ENCODE measurements at regions not wholly inside any gene's neighbourhood (a gene's known extent, or its start where the extent isn't known, plus 50 kb on each side); places are given as distances from the start of the nearest gene placed in this dataset.
"Not testable (repeated sequence)": the region's sequence is repeated elsewhere in the genome, so short reads cannot be mapped to it uniquely, and the experiment has no call there.

DNA sequence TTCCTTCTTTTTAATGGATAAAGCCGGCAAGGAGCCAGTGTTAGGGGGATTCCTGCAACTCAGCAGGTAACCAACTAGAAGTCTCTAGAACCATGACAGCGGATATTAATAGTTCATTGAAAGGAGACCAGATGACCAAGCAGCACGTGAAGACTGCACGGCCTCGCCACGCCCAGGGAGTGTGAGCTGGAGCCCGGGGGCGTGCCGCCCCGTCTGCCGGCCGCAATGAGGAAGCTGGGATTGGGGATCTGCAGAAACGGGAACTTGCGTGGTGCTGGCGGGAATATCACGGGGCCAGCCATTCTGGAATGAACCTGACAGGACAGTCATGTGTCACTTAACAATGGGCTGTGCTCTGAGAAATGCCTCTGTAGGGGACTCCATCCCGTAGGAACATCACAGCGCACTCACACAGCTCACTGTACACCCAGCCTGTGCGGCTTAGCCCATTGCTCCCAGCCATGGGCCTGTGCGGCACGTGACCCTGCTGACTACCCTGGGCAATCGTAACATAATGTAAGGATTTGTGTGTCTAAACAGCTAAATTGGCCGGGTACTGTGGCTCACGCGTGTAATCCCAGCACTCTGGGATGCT lies 4092.8 kb upstream of the TPTE start:
- not testable (repeated sequence) for DNase-seq (ENCODE audit: low spot score)

DNA sequence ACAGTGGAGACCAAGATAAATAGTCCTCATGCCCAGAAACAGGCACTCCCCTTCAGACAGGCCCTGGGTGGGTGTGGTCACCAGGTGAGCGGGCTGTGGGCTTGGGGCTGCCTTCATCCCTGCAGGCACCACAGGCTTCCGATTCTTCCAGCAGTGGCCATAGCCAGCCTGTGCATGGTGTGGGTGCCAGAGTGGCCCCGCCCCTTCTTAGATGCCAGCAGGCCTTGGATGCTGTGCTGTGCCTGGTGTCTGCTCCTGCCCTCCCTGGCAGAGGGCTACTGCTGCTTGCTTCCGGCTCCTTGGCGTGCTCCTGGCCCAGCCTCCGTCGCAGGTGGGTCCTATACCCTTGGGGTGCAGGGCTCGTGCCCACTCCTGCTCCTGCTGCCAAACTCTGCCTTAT lies 4091.5 kb upstream of the TPTE start:
- DNase-seq (ENCODE audit: low spot score), result not testable (repeated sequence)

DNA sequence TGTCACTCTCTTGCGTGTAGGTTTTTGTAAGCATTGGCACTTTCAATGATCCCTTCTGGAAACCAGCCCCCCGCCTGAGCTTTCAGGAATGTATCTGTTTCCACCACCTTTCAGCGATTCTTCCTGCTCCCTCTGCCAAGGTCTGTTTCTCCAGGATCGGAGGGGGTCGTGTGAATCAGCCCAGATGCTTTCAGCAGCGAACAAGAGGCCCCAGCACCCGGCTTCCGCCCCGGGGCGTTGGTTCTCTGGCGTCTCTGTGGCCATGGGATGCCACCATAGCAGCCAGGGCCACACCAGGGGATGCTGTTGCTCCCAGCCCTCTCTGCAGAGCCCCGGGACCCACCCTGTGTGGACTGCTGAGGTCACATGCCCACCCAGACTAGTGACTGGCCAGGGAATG lies 4088.2 kb upstream of the TPTE start:
- not testable (repeated sequence) for DNase-seq (ENCODE audit: low spot score)

DNA sequence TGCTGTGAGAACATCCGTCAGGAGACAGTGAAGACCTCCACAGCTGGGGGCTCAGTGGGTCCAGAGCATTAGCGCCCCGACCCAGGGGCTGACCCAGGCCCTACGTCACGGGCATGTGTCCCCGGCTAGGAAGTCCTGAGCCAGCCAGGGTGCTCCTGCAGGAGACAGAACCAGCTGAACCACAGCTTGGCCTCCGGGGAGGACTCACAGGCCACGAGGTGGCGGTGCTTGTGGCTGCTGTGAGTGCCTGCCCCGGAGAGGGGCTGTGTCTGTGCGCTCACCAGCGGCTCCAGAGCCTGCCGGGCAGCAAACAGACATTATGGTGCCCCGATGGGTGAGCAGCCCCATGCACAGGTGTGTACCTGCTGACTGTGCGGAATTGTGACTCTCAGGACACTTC lies 4085.2 kb upstream of the TPTE start:
- not testable (repeated sequence) for DNase-seq (ENCODE audit: low spot score)

DNA sequence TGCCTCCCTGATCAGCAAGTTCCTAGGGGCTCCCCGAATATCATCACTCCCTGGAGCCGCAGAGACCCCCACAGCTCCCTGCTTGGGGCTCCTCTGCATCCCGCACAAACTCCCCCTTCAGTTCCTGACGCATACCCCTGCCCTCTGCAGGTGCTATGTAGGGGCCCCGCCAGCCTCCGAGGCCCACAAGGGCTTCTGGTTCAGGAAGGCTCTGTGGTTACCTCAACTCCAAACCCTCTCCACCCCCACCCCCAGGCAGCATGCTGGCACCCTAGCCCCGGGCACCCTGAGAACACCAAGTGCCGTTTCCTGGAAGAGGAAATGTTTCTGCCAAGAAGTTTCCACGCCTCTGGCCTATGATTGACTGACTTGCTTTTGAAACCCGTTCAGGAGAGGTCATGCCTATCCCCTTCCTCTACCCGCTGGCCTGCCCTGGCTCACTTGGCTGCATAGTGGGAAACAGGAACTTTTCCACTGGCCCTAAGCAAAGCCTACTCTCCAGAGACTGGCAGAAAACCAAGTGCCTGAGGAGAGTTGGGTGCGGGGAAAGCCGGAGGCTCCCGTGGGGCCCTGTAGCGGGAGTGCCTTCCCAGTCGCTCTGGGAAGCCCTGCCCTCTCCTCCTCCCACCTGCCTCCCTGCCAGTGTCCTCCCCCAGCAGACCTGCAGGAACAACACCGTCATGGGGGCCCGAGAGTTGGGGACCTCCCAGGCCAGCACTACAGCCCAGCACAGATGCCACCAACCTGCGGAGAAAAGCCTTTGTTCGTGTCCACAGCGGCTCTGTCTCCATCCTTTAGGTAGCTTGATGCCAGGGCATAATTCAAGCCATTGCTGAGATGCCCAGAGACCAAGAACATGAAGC lies 4084.2 kb upstream of the TPTE start:
- DNase-seq (ENCODE audit: low spot score), result not testable (repeated sequence)

DNA sequence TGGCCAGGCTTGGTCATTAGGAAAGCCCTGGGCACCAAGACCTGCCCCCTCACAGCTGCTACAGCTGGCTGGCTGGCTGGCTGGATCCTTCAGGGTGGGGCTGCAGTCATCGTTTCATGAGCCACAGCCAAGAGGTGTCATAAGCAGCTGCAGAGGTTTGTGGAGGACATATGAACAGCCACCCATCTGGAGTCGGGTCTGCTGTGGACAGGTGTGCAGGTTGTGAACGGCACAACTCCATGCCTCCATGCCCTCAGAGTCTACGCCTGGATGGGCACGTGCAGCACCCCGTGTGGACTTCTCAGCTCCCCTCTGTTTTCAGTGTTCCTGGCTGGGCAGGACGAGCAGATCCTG lies 4083.6 kb upstream of the TPTE start:
- not testable (repeated sequence) for DNase-seq (ENCODE audit: low spot score)

DNA sequence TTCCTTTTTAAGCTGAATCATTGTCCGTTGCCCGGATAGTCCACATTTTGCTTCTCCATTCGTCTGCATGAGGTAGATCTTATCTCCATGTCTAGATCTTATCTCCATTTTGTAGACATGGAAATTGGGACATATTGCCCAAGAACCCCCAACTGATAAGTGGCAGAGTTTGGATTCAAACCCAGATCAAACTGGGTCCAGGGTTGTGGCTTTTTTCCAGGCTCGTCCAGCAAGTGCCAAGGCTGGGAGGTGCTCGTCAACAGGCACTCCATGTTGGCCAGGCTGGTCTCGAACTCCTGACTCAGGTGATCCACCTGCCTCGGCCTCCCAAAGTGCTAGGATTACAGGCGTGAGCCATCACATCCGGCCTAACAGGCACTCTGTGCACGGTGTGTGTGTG lies 4082.3 kb upstream of the TPTE start:
- DNase-seq (ENCODE audit: low spot score), result not testable (repeated sequence)

DNA sequence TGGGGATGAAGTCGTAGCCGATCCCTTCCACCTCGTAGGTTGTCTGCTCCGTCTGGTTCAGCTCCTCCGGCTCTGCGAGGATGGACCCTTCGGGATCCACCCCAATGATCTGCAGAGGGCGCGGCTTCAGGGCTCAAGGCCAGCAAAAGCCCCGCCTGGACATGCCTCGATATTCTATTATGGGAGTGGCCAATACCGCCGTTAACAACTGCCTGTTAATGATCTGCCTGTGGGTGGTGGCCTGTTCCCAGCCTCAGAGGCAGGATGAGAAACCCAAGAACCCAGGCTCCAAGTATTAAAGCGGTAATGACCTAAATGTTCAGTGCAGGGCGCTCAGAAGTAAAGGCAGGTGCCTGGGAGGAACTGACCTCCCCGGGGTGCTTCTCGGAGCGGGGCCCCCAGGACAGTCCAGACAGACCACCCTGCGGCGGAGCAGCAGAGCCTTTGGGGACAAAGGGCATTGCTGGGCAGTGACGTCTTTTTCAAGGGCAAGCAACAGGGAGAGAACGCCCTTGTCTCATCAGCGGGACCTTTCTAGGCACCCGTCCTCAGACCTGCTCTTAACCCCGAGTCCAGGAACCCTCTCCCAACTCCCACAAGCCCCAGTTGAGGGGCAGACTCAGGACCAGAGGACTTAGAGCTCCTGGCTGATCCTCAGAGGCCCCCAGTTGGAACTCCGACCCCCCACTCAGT lies 4066.6 kb upstream of the TPTE start:
- DNase-seq (ENCODE audit: low spot score), result not testable (repeated sequence)

- DNase-seq (ENCODE audit: low spot score), result not testable (repeated sequence)
Measured at GRCh38 chr21:6456011-6456661, 4065.2 kb upstream of the TPTE start.

GRCh38 chr21:6459761-6460160 lies 4061.6 kb upstream of the TPTE start:
- not testable (repeated sequence) for DNase-seq (ENCODE audit: low spot score)

GRCh38 chr21:6461358-6461757 lies 4060.0 kb upstream of the TPTE start:
- not testable (repeated sequence) for DNase-seq (ENCODE audit: low spot score)

DNA sequence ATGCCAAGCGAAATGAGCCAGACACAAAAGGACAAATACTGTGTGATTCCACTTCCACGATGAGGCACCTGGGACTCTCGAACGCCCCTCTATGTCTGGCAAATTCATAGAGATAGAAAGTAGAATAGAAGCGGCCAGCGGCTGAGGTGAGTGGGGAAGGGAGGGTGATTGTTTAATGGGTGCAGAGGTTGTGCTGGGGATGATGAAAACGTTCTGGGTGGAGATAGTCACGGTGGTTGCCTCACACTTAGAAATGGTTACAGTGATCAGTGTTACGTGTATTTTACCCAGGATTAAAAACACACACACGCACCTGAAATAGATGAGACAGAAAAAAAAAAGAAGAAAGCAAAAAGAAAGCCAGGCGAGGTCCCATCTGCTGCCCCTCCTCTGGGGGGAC lies 4057.0 kb upstream of the TPTE start:
- not testable (repeated sequence) for DNase-seq (ENCODE audit: low spot score)

GRCh38 chr21:6466081-6466698 lies 4055.2 kb upstream of the TPTE start:
- DNase-seq (ENCODE audit: low spot score), result not testable (repeated sequence)

DNA sequence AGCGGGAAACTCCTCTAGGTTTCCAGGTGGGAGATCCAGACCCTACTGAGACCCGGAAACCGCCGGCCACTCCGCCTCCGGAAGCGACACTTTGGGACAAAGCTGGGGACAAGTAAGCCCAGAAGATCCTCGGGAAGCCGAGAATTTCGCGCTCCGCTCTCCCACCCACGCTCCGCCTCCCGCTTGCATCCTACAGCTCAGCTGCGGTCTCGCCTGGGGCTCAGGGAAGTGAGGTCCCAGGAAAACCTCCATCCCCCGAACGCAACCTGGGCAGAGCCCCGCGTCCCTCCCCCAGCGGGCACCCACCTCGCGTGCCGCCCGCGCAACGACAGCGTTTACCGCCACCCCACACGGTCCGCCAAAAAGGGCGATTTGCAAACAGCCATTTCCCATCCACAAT lies 4054.7 kb upstream of the TPTE start:
- DNase-seq (ENCODE audit: low spot score), result not testable (repeated sequence)

DNA sequence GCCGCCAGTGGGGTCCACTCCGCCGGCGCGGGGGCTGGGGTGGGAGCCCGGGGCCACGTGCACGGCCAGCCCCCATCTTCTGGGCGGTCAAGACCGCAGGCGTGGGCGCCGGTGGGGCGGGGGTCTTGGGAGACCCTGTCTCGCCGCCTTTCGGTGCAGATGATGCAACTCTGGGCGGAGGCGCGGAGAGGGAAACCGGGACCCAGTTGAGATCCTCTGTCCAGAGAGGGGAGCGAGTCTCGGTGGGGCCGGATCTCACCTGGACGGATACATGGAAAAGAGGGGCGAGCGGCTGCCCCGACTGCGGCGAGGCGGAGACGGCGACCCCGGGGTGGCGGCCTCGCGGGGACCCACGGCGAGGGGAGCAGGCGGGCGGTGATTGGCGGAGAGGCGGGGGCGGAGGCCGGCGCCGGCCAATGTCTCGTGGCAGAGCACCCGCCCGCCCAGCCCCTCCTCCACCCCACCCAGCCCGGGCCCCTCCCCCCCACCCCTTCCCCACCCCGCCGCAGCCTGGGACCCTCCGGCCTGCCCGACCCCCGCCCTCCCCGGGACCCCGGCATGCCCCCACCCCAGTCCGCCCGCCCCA lies 4054.1 kb upstream of the TPTE start:
- DNase-seq (ENCODE audit: low spot score), result not testable (repeated sequence)

GRCh38 chr21:6467907-6468306 lies 4053.5 kb upstream of the TPTE start:
- not testable (repeated sequence) for DNase-seq (ENCODE audit: low spot score)

GRCh38 chr21:6468331-6468860 lies 4053.0 kb upstream of the TPTE start:
- not testable (repeated sequence) for DNase-seq (ENCODE audit: low spot score)

DNA sequence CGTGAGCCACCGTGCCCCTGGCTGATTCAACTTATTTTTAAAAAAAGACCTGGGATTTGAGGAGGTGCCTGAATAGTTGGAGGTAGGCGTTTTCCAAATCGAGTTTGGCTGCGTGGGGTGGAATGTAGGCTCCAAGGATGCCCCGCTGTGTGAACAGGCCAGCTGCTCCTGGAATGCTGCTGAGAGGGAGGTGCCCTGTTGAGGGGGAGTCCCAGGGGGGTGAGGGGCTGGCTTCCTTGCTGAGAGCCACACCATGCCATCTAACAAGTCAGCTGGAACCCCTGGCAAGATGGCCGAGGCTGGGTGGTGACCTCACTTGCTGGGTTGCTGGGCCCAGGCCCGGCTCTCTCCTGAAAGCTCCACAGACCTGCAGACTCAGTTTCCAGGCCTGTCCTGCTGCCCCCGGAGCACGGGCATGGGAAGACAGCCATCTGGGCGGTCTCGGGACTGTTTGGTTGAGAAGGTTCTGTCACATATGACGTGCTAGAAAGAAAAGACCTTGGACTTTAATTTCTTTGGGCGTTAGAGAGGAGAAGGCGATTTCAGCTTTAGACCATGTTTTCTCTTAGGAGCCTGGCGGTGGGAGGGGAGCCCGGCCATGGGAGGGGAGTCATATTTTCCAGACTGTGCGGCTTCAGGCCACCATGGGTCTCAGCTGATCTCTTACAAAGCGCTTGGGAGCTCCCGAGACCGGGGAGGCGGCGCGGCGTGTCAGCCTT lies 4047.0 kb upstream of the TPTE start:
- not testable (repeated sequence) for DNase-seq (ENCODE audit: low spot score)

DNA sequence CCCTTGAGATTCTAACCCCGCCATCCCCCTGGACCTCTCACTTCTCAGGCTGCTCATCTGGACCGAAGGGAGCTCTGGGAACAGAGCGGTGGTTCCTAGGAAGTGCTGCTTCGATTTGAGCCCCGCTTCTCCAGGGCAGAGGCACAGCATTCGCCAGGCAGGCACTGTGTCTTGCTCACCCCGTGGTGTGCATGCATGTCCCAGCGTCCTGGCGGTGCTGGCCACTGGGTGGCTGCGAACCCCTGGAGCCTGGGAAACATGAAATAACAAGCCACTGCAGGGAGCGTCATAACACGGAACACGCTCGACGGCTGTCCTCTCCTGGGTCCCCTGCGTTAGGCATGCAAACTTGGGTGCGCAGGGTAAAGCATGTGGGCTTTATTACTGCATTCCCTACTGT lies 4040.3 kb upstream of the TPTE start:
- DNase-seq (ENCODE audit: low spot score), result not testable (repeated sequence)

DNA sequence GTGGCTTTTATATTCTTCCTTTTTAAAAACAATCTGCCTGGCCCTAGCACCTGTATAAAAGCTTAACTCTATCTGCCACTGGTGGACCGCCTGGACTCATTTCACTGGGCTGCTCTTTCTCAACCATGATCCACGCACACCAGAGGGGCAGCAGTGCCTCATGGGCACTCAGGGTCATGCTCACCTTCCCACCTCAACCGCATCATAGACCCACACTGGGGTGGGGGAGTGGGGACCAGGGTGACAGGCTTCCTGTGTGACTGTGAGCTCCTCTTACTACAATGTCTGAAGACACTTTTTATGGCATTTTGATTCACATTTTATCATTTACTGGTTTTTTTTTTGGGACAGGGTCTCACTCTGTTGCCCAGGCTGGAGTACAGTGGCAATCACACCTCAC lies 4038.8 kb upstream of the TPTE start:
- not testable (repeated sequence) for DNase-seq (ENCODE audit: low spot score)

DNA sequence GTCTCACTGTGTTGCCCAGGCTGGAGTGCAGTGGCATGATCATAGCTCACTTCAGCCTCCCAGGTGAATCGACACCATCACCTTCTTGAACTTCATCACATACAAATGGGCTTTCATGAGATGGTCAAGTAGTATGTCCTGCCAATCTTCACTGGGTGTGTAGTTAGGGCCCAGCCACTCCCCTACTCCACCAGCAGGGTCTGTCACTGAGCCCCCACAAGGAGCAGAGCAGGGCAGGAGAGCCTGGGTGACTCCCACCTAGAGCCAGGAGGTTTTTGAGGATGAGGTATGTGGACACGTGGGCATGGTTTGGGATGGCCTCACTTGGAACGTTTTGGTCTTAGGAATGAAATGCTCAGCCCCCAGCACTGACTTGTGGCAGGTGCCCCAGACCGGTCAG lies 4037.7 kb upstream of the TPTE start:
- not testable (repeated sequence) for DNase-seq (ENCODE audit: low spot score)
